MM.1S (cell line): ENCODE measurements at regions not wholly inside any gene's neighbourhood (a gene's known extent, or its start where the extent isn't known, plus 50 kb on each side); places are given as distances from the start of the nearest gene placed in this dataset.

Experiments
- EZH2 ChIP-seq: fragments of 300-600 bp; sonication (generic); optimal IDR thresholded peaks from 2 replicates; pipeline ENCODE3; 2017; ENCODE audit warnings: low read depth, mild to moderate bottlenecking, antibody characterized with exemption, low read length, mixed read lengths
- EZH2phosphoT487 ChIP-seq: fragments of 300-600 bp; sonication (generic); IDR thresholded peaks from 2 replicates; pipeline ENCODE4 v1.6.1; 2018; ENCODE audit warnings: antibody characterized with exemption, low read length
- TF ChIP-seq, protein P1 (sequence below): fragments of 300-600 bp; sonication (generic); IDR thresholded peaks from 2 replicates; pipeline ENCODE4 v1.5.1; 2016; ENCODE audit warnings: antibody characterized with exemption, low read length, mixed read lengths

DNA sequence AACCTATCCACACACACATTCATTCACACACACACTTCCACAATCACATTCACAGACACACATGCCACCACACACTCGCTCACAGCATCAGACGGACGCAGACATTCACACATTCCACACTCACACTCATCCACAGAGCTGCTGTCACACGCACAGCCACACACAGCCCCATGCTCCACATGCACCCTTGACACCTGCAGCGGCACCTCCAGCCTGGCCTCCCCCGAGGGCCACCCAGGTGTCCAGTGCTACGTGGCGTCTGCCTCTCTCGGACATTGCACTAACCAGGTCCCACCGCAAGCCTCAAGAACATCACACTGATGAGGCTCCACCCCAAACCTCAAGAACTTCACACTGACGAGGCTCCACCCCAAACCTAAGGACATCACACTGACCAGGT is 155.2 kb downstream of the RBFOX3 start:
- TF ChIP-seq, protein P1, sequence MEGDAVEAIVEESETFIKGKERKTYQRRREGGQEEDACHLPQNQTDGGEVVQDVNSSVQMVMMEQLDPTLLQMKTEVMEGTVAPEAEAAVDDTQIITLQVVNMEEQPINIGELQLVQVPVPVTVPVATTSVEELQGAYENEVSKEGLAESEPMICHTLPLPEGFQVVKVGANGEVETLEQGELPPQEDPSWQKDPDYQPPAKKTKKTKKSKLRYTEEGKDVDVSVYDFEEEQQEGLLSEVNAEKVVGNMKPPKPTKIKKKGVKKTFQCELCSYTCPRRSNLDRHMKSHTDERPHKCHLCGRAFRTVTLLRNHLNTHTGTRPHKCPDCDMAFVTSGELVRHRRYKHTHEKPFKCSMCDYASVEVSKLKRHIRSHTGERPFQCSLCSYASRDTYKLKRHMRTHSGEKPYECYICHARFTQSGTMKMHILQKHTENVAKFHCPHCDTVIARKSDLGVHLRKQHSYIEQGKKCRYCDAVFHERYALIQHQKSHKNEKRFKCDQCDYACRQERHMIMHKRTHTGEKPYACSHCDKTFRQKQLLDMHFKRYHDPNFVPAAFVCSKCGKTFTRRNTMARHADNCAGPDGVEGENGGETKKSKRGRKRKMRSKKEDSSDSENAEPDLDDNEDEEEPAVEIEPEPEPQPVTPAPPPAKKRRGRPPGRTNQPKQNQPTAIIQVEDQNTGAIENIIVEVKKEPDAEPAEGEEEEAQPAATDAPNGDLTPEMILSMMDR, result no peak
- no peak for TF ChIP-seq EZH2phosphoT487
- TF ChIP-seq EZH2, result no peak
